ENCODE measurements at regions not wholly inside any gene's neighbourhood (a gene's known extent, or its start where the extent isn't known, plus 50 kb on each side); places are given as distances from the start of the nearest gene placed in this dataset.

GRCh38 chr22:44588348-44588747, 90.3 kb upstream of the RTL6 start:
- TF ChIP-seq POLR2A (IDR thresholded peaks at IDR 0.05) (no peak), CTCF (IDR thresholded peaks at IDR 0.05) (no peak)
